ENCODE measurements at regions not wholly inside any gene's neighbourhood (a gene's known extent, or its start where the extent isn't known, plus 50 kb on each side); places are given as distances from the start of the nearest gene placed in this dataset.

DNA sequence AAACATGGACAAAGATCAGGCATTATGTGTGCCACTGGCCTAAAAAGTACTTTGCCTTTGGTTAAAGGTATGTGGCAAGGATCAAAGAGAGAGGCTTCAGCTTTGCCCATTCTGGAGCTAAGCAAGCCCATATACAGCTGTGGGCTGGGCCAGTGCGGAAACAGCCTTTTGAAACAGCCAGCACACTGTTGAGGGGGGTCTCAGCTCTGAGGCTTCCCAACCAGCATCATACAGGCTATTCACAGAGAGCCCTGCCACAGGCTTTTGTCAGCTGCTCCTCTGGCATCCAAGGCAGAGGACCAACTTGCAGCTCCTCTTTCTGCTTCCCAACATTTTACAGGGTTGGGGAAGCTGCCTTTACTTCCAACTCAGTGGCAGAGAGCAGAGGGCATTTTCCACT is 63.2 kb upstream of the FOXB1 start:
- TF ChIP-seq GATA3 (IDR thresholded peaks at IDR 0.05; ENCODE audit: low read depth, low read length) (no peak), GATA2 (IDR thresholded peaks at IDR 0.05; ENCODE audit: low read depth, low read length) (no peak)
